Renal pelvis (tissue), 1 donor: ENCODE measurements at regions not wholly inside any gene's neighbourhood (a gene's known extent, or its start where the extent isn't known, plus 50 kb on each side); places are given as distances from the start of the nearest gene placed in this dataset.
"Not testable (repeated sequence)": the region's sequence is repeated elsewhere in the genome, so short reads cannot be mapped to it uniquely, and the experiment has no call there.

ENCODE experiments used
- DNase-seq: peaks from one replicate; pipeline ENCODE4 v3.0.0-alpha.2; 2013

- no peak for DNase-seq
Observed at GRCh38 chr20:48047447-48047846, 262.2 kb upstream of the SULF2 start.

- no peak for DNase-seq
Observed at GRCh38 chr20:48042628-48043027, 257.3 kb upstream of the SULF2 start.

GRCh38 chr20:48041078-48041780 lies 255.9 kb upstream of the SULF2 start:
- DNase-seq: no peak

GRCh38 chr20:48040491-48040890 lies 255.2 kb upstream of the SULF2 start:
- no peak for DNase-seq

GRCh38 chr20:48040051-48040450 lies 254.8 kb upstream of the SULF2 start:
- DNase-seq: no peak

GRCh38 chr20:48039514-48039913 lies 254.2 kb upstream of the SULF2 start:
- DNase-seq: no peak

GRCh38 chr20:48038713-48039112 lies 253.4 kb upstream of the SULF2 start:
- no peak for DNase-seq

GRCh38 chr20:48037798-48038197 lies 252.5 kb upstream of the SULF2 start:
- DNase-seq: not testable (repeated sequence)

- no peak for DNase-seq
Observed at GRCh38 chr20:48035961-48036731, 250.9 kb upstream of the SULF2 start.

GRCh38 chr20:48034751-48035150 lies 249.5 kb upstream of the SULF2 start:
- no peak for DNase-seq

- not testable (repeated sequence) for DNase-seq
Observed at GRCh38 chr20:48033005-48033404, 247.7 kb upstream of the SULF2 start.

- DNase-seq: no peak
Observed at GRCh38 chr20:48031122-48031521, 245.8 kb upstream of the SULF2 start.

- no peak for DNase-seq
Observed at GRCh38 chr20:48026981-48027592, 241.8 kb upstream of the SULF2 start.

GRCh38 chr20:48025661-48026060 lies 240.4 kb upstream of the SULF2 start:
- no peak for DNase-seq

- DNase-seq: no peak
Observed at GRCh38 chr20:48025051-48025515, 239.8 kb upstream of the SULF2 start.

GRCh38 chr20:48024539-48024938 lies 239.3 kb upstream of the SULF2 start:
- no peak for DNase-seq

GRCh38 chr20:48020696-48021095 lies 235.4 kb upstream of the SULF2 start:
- DNase-seq: not testable (repeated sequence)

- no peak for DNase-seq
Observed at GRCh38 chr20:48019940-48020339, 234.7 kb upstream of the SULF2 start.

- no peak for DNase-seq
Observed at GRCh38 chr20:48019496-48019895, 234.2 kb upstream of the SULF2 start.

GRCh38 chr20:48018851-48019250 lies 233.6 kb upstream of the SULF2 start:
- DNase-seq: not testable (repeated sequence)

GRCh38 chr20:48017992-48018391 lies 232.7 kb upstream of the SULF2 start:
- no peak for DNase-seq

- DNase-seq: no peak
Observed at GRCh38 chr20:48017509-48017908, 232.2 kb upstream of the SULF2 start.
